ENCODE measurements at regions not wholly inside any gene's neighbourhood (a gene's known extent, or its start where the extent isn't known, plus 50 kb on each side); places are given as distances from the start of the nearest gene placed in this dataset.

DNA sequence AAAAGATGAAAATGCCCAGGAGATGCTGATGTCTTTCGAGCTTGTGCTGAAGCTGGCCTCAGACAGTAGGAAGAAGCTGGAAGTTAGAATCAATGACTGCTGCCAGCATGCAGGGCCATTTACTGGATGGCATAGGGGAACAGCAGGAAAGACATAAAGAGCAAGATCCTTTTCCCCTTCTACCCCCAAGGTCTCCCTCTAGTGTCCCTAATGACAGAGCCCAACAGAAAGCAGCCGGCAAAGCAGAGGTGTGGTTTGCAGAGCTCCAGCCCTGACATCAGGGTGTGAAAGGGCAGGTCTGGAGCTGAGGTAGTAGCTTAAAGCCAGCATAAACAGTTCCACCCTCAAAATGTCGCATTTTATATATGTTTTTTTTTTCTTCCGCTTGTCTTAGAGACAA is 1560.7 kb upstream of the TMEM132C start:
- no peak for TF ChIP-seq POLR2A (IDR thresholded peaks at IDR 0.05; ENCODE audit: low read depth, low read length)
- TF ChIP-seq PKNOX1 (IDR thresholded peaks at IDR 0.05): no peak
- TF ChIP-seq, protein P1, sequence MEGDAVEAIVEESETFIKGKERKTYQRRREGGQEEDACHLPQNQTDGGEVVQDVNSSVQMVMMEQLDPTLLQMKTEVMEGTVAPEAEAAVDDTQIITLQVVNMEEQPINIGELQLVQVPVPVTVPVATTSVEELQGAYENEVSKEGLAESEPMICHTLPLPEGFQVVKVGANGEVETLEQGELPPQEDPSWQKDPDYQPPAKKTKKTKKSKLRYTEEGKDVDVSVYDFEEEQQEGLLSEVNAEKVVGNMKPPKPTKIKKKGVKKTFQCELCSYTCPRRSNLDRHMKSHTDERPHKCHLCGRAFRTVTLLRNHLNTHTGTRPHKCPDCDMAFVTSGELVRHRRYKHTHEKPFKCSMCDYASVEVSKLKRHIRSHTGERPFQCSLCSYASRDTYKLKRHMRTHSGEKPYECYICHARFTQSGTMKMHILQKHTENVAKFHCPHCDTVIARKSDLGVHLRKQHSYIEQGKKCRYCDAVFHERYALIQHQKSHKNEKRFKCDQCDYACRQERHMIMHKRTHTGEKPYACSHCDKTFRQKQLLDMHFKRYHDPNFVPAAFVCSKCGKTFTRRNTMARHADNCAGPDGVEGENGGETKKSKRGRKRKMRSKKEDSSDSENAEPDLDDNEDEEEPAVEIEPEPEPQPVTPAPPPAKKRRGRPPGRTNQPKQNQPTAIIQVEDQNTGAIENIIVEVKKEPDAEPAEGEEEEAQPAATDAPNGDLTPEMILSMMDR (IDR thresholded peaks at IDR 0.05 in 2 of 3, conservative IDR thresholded peaks at IDR 0.05 in 1 of 3; ENCODE audit: control insufficient read depth in 2 of 3, extremely low read depth in 1 of 3, insufficient read depth in 1 of 3, low read depth in 3 of 3, low read length in 3 of 3): no peak
- TF ChIP-seq CREM (IDR thresholded peaks at IDR 0.05; ENCODE audit: low read depth): no peak
- no peak for TF ChIP-seq MYB (IDR thresholded peaks at IDR 0.05; ENCODE audit: borderline replicate concordance, low read depth, low read length)
- TF ChIP-seq, protein P2, sequence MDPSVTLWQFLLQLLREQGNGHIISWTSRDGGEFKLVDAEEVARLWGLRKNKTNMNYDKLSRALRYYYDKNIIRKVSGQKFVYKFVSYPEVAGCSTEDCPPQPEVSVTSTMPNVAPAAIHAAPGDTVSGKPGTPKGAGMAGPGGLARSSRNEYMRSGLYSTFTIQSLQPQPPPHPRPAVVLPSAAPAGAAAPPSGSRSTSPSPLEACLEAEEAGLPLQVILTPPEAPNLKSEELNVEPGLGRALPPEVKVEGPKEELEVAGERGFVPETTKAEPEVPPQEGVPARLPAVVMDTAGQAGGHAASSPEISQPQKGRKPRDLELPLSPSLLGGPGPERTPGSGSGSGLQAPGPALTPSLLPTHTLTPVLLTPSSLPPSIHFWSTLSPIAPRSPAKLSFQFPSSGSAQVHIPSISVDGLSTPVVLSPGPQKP (IDR thresholded peaks at IDR 0.05; ENCODE audit: low read depth, low read length): no peak
- TF ChIP-seq TAF1 (IDR thresholded peaks at IDR 0.05; ENCODE audit: borderline replicate concordance, low read depth, low read length): no peak
- TF ChIP-seq, protein P3, sequence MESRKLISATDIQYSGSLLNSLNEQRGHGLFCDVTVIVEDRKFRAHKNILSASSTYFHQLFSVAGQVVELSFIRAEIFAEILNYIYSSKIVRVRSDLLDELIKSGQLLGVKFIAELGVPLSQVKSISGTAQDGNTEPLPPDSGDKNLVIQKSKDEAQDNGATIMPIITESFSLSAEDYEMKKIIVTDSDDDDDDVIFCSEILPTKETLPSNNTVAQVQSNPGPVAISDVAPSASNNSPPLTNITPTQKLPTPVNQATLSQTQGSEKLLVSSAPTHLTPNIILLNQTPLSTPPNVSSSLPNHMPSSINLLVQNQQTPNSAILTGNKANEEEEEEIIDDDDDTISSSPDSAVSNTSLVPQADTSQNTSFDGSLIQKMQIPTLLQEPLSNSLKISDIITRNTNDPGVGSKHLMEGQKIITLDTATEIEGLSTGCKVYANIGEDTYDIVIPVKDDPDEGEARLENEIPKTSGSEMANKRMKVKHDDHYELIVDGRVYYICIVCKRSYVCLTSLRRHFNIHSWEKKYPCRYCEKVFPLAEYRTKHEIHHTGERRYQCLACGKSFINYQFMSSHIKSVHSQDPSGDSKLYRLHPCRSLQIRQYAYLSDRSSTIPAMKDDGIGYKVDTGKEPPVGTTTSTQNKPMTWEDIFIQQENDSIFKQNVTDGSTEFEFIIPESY (IDR thresholded peaks at IDR 0.05): no peak
- no peak for TF ChIP-seq TCF12 (IDR thresholded peaks at IDR 0.05; ENCODE audit: low read depth, low read length)
